MV-4-11 (cell line): ENCODE measurements at regions not wholly inside any gene's neighbourhood (a gene's known extent, or its start where the extent isn't known, plus 50 kb on each side); places are given as distances from the start of the nearest gene placed in this dataset.
"Not testable (repeated sequence)": the region's sequence is repeated elsewhere in the genome, so short reads cannot be mapped to it uniquely, and the experiment has no call there.

ENCODE experiments used
- DNase-seq: peaks from one replicate; lab custom pipeline; 2025; lab: John Stamatoyannopoulos, UW

GRCh38 chr21:27380303-27380702 lies 413.4 kb upstream of the ADAMTS5 start:
- DNase-seq = no peak

GRCh38 chr21:27379354-27379753 lies 412.5 kb upstream of the ADAMTS5 start:
- DNase-seq = no peak

DNA sequence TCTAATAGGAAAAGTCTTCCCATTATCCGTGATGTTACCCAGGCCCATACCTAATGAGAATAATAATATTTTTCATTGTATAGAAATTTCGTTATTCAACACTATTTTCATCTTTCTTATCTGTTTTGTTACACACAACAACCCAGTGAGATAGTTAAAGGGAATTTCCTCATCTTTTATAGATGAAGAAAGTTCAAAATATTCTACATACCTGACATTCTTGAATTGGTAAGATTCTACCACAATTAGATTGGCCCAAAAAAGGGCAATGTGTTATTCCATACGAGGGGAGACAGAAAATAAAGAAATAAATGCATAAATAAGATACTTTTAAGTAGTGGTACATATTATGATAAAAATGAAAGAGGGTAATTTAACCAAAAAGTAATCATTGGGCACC lies 405.5 kb upstream of the ADAMTS5 start:
- no peak for DNase-seq

- DNase-seq = no peak
Observed at GRCh38 chr21:27371975-27372331, 405.1 kb upstream of the ADAMTS5 start.

DNA sequence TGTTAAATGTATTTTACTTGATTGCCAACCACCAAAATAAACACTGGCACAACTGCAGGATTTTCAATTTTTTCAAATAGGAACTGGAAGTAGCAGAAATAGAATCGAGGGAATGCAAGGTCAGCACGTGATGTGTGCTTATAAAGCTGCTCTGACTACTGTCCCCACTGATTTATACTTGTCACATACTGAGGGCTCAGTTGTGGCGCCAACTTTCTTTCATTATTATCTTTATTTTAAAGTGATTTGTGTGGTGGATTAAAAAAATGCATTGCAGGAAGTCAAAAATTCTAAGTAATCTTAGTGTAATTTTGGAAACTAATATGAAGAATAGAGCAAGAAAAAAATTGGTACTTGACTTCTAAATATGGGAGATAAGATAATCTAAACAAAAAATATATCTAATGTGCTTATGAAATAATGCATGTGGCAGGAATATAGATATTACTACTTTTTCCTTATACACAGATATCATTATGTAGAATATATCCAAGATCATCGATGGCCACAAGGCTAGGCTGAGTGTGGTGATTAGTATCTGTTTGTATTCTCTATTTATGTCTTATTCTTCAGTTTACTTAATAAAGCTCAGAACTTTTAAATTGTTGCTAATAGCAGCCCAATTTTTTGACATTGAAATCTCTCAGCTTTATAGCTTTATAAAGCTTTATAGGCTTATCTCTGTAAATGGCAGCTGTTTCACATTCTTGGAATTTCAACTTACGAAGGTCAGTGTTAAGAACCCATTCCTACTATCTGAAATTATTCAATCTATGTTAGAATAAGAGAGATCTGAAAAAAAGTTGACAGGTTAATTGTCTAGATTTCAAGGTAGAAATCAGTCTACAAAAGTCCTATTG lies 404.5 kb upstream of the ADAMTS5 start:
- DNase-seq = no peak

DNA sequence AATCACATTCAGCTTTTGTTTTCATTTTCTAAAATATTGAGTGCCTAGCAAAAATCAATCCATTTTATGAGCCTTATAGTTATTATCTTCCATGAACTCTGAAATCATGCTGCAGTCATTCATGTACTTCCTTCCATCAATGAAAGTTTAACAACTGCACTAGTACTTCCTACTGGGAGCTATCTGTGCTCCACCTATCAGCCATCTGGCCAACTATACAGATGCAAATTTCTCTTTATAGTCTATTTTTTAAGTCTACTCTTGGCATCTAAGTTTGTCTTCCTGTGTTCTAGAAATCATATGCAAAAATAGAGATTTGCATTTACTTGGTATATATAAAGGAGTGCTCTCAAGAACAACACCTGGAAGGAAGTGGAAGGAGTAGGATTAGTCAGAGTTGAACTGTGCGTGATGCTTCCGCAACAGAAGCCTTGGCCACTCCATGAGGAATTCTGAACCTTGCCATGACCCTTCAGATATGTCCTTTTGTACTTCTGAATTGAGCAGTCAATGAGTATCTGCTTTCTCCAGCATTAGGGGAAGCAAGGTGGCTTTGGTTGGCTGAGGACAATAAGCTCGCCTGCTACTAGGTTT lies 403.2 kb upstream of the ADAMTS5 start:
- DNase-seq = no peak

DNA sequence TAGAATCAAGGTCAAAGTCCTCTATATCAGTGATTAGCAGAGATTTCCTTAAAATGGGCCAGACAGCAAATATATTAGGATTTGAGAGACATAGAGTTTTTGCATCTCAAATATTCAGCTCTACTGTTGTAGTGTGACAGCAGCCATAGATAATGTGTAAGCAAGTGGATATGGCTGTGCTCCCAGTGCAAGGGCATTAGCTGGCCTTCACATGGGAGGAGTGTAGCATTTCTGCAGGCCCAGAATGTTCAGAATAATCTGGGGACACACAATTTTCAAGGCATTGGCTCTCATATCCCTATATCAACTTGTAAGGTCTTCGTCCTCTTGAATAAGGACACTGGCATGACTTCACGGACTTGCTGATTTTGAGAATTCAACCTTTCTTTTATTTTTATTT lies 402.3 kb upstream of the ADAMTS5 start:
- no peak for DNase-seq

DNA sequence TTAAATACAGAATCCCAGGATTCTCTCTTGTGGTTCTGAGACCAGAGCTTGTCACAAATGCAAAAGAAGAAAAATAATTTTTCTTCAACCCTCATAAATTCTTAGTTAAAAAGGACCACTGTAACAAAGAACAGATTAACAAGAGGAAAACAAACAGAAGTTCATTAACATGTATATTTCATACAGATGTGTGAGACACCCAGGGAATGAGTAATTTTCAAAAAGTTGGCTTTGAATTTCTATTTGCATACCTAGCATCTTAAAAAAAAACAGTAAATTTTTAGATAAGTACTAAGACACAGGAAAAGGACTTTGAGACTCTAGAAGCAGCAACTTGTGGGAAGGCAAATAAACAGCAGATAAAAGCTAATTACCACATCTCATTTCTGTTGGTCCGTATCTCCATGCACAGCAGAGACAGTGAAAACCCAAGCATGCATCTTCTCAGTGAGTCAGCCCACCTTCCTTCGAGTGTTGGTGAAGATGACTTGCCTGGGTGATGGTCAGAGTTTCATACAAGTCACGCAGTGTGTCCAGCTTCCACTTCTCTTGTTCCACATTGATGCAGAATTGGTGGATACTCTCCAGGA lies 399.9 kb upstream of the ADAMTS5 start:
- DNase-seq = no peak

GRCh38 chr21:27366036-27366435 lies 399.1 kb upstream of the ADAMTS5 start:
- no peak for DNase-seq

DNA sequence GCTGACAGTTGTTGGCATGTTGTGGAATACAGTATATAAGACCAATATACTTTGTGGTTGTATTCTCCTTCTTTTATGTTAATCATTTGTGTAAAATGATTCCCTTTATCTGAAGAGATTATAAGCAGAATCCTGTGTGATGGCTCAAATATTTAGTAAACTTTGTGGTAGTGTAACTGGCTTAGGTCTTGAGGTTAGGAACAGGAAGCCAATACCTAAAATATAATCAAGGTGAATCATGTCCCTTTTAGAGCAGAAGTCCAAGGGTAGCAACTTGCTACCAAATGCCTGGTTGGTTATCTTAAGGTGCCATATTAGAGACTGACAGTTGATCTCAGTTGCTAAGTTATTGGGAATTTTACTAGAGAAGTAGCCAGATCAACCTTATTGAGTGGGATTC lies 398.5 kb upstream of the ADAMTS5 start:
- no peak for DNase-seq

DNA sequence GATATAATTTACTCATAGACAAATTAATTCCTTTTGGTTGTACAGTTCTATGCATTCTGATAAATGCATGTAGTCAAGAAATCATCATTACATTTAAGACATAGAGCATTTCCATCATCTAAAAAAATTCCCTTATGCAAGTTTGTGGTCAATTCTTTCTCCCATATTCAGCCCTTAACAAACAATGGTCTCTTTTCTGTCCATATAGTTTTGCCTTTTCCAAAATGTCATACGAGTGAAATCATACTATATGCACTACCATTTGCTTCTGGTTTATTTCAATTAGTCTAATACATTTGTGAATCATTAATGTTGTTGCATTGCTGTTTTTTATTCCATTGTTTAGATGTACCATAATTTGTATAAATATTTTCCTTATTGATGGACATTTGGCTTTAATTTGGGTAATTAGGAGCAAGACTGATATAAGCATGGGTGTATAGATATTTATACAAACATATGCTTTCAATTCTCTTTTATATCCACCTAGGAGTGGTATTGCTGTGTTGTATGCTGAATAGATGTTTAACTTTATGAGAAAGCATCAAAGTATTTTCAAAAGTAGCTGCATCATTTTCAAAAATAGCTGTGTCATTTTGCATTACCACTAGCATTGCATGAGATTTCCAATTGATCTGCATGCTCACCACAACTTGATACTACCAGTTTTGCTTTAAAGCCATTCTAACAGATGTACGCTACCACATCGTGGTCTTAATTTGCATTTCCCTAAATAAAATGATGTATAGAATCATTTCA lies 397.0 kb upstream of the ADAMTS5 start:
- DNase-seq = no peak

GRCh38 chr21:27362249-27362648 lies 395.4 kb upstream of the ADAMTS5 start:
- DNase-seq = no peak

DNA sequence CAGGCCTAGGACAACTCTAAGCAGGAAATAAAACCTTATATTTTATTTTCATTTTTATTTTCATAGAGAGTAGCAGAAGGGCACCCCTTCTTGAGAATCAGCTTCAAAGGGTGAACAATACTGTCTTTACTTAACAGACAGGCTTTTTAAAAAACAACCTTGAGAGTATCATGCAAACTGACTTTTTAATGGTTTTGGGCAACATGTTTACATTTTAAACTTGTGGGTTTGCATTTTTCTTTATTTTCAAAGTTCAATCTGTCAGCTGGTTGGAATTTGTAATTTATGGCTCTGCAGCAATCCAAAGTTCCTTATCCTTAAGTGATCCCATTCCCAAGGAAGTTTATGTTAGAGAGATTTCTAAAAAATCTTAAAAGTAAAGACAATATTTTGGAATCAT lies 392.3 kb upstream of the ADAMTS5 start:
- no peak for DNase-seq

DNA sequence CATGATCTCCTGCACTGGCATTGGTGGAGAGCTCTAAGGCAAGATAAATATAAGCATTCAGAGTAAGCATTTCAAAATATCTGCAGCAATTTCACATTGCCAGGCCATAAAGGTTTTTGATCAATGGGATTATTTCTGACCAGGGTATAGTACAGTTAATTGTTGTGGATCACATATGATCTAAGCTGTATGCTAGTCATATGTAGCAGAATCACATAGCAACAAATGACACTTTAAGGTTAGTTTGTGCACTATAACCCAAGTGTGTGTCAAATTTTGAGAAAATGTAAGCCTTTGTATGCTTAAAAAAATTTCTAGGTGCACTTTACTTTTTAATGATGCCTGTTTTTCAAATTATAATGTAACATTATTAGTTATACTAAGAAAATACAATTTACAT lies 386.0 kb upstream of the ADAMTS5 start:
- no peak for DNase-seq

- DNase-seq = no peak
Observed at GRCh38 chr21:27346041-27346448, 379.2 kb upstream of the ADAMTS5 start.

DNA sequence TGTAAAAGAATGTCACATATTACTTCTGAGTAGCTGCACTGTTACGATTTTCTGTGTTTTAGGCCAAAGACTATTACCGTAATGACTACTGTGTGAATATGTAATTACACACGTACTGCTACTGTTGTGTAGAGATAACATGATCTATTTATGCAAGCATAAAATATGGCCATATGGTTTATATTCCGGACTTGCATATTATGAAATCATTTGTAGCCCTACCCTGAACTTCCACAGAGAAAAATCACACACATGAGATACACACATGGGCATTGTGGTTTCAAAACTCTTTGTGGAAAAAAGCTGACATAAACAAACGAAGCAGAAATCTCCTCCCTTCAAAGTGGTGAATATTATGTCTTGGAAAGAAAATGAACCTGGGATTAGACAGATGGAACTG lies 373.0 kb upstream of the ADAMTS5 start:
- DNase-seq = no peak

- DNase-seq = not testable (repeated sequence)
Observed at GRCh38 chr21:27338007-27338406, 371.1 kb upstream of the ADAMTS5 start.

GRCh38 chr21:27333096-27333495 lies 366.2 kb upstream of the ADAMTS5 start:
- DNase-seq = no peak

GRCh38 chr21:27329255-27329851 lies 362.5 kb upstream of the ADAMTS5 start:
- no peak for DNase-seq

- no peak for DNase-seq
Observed at GRCh38 chr21:27326301-27326700, 359.4 kb upstream of the ADAMTS5 start.

GRCh38 chr21:27323331-27323730 lies 356.4 kb upstream of the ADAMTS5 start:
- DNase-seq = no peak

GRCh38 chr21:27321791-27322190 lies 354.9 kb upstream of the ADAMTS5 start:
- no peak for DNase-seq
